ENCODE measurements at regions not wholly inside any gene's neighbourhood (a gene's known extent, or its start where the extent isn't known, plus 50 kb on each side); places are given as distances from the start of the nearest gene placed in this dataset.
"Not testable (repeated sequence)": the region's sequence is repeated elsewhere in the genome, so short reads cannot be mapped to it uniquely, and the experiment has no call there.

DNA sequence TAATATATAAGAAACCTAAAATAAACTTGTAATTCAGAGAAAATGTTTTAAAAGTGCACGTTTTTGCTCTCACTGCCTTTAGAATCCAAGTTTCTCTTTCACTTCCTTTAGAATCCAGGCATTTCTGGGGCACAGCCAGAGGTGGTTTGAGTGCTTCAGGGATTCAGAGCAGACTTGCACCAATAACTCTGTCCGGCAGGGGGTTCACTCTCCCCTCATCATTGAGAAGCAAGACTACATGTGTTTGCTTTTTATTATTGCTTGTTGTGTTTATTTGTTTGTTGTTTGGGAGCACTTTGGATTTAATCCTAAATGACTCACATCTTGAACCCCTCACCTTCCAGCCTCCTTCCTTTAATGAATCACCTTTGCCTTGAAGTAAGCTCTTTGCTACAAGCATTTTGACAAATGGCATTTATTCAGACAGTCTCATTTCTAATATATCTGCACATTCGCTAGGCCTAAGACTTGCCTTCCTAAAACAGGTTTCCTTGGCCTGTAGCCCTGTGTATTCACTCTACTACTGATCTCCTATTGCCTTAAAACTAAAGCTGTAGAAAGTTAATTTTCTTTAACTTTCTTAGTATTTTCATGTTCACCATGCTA, 233.5 kb upstream of the ATP5MC3 start:
- DNase-seq (ENCODE audit: low spot score): peak; percentile 70

DNA sequence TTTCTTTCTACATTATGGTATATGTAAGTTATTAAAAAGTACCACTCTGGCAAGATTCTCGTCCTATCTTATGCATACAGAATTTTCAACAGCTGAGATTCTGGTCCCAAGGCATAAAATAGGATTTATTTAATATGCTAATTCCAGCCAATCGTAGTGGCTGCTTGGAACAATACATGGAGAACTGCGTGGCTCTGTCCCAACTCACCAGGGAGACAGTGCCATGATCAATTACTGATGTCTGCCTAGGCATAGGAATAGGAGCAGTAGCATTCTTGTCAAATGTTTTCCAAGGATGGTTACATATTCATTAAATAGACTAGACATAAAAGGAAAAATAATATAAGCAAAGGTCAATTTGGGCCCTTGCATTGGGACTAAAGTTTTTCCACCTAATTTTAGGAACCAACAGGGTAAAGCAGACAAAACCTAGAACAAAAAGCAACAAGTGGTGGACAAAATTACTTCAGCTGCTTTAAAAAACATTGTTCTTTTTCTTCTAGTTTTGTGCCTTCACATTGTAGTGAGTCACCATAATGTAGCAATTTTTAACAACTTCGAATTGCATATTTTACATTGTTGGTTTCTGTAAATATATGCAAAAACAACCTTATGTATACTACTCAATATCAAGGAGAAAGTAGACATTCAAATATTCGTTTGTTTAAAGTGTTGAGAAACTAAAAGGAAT, 232.8 kb upstream of the ATP5MC3 start:
- no peak for DNase-seq (ENCODE audit: low spot score)

DNA sequence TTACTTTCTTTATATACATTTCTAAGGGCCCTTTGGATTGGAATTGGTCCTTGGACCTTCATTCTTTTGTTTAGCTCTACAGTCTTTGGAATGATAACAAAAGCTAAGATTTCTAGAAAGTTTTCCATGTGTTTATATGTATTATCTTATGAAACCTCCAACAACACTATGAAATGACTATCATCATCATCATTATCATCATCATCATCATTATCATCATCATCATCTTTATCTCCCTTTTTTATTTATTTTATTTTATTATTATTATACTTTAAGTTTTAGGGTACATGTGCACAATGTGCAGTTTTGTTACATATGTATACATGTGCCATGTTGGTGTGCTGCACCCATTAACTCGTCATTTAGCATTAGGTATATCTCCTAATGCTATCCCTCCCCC, 229.4 kb upstream of the ATP5MC3 start:
- not testable (repeated sequence) for DNase-seq (ENCODE audit: low spot score)

DNA sequence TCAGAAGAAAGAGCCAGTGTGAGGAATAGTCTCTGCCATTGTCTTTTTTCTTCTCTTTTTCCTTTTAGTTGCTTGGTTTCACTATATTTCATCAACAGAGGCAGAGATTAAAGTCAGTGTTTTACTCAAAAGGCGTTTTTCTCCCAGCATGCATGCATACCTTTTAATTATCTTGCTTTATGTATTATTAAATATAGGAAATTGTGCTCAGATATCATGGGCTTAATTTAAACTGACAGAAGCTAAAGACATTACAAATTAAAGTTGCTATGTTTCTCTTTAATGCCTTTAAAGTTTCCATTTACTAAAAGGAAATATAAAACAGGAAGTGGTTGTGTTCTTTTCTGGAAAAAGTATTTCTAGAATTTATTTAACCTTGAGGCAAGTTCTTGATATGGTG, 223.3 kb upstream of the ATP5MC3 start:
- DNase-seq (ENCODE audit: low spot score): no peak

DNA sequence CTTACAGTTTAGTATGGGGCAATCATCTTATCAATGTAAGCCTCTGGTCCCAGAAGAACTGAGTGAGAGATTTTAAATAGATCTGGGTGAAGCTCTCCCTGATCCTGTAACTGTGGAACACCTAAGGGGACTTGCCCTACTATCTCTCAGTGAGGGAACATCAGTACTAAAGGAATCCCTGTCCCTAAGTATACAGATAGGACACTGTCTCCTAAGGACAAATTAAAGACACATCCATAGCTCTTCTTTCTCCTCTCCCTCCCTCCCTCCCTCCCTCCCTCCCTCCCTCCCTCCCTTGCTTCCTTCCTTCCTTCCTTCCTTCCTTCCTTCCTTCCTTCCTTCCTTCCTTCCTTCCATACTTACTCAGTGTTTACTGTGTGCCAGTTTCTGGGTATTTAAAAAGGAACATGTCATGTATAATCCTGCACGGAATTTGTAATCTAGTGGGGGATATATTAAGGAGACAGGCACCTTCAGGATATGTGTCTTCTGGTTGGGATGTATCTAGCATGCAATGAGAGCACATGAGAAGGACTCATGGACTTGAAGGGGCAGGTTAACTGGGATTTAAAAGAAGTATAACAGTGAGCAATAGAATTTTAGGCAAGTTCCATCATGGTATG, 222.2 kb upstream of the ATP5MC3 start:
- DNase-seq (ENCODE audit: low spot score): no peak

DNA sequence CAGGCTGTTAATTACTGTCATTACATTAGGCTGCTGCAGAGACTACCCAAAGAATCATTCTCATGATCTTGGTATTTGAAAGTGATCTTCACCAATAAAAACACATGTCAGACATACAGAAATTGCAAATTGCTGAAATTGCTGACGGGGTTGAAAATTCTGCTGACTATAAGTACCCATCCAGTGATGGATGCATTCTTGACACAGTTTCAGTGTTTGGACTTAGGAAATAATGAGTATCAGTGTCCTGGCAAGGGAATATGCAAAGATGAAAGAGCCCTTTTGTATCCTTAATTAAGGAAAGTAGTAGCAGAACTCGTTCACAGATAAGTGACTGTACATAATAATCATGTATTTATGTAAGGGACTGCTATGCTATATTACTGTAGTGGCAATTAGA, 221.1 kb upstream of the ATP5MC3 start:
- no peak for DNase-seq (ENCODE audit: low spot score)

DNA sequence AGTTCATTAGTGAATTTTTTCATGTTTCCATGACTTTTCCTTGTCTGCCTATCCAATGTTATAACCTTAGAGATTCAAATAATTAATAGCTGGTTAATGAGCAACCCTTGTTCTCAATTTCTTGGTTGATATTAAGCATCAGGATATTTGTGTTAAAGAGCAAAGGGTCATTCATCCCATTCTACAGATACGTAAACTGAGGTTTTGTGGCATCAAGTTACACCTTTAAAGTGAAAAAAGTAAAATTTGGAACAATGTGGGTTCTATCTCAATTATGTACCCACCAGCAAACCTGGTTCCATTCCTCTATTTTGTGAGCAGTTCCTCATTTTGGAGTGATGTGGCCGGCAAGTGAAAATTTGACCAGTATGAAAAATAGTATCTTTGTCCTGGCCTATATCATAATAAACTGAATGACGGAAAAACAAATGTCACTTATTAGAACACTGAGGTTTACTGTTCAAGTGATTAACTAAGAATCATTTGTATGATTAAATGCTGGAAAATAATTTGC, 220.5 kb upstream of the ATP5MC3 start:
- DNase-seq (ENCODE audit: low spot score): no peak

DNA sequence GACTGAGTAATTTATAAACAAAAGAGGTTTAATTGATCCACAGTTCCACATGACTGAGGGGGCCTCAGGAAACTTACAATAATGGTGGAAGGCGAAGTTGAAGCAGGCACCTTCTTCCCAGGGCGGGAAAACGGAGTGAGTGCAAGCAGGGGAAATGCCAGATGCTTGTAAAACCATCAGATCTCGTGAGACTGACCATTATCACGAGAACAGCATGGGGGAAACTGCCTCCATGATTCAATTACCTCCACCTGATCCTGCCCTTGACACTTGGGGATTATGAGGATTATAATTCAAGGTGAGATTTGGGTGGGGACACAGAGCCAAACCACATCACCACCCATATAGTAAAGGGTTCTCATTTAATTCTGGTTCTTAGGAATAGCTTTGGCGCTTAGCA, 219.5 kb upstream of the ATP5MC3 start:
- no peak for DNase-seq (ENCODE audit: low spot score)

DNA sequence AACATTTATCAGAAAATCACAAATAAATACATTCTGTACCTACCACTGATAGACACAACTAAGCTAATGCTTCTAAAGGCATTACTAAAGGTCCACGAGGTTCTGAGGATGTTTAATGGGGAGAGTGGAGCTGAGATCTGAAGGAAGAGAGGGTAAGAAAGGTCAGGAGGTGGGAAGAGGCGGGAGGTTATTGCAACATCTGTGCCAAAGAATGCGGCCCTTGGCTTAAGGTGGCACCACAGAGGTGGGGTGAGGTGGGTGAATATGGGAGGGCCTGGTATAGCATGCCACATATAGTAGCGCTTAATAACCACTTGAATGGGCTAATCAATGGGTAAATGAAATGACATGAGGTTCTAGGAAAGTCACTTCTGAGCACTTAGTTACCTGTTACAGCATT, 217.8 kb upstream of the ATP5MC3 start:
- no peak for DNase-seq (ENCODE audit: low spot score)

DNA sequence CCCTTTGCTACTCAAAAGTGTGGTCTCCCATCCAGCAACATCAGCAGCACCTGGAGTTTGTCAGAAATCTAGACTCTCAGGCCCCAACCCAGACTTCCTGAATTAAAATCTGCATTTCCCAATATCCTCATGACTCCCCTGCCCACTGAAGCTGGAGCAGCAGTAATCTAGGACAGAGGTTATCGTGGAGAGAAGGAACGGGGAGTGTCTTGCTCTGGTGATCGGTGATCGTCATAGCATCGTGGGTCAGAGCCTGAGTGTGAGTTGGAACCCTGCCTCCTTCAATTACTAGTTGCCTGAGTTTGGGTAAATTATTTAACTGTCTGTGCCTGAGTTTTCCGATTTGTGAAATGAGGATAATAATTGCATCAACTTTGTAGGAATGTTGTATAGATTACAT, 217.3 kb upstream of the ATP5MC3 start:
- no peak for DNase-seq (ENCODE audit: low spot score)

DNA sequence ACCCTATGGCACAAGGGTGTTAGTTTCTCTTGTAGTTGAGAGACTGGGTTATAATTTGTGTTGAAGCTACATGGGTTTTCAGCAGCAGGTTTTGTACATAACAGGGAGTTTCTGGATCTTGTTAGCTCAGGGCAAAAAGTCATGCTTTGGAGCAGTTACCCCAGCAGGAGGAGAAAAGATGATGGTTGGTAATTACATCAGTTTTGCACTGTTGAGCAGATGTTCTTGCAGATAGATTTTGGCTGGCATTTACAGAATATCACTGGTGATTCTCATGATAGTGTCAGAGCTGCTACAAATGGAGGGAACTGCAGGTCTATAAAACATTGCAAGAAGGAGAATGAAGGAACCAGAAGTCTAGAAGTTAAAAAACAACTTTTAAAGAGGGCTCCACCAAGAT, 215.2 kb upstream of the ATP5MC3 start:
- DNase-seq (ENCODE audit: low spot score): no peak

DNA sequence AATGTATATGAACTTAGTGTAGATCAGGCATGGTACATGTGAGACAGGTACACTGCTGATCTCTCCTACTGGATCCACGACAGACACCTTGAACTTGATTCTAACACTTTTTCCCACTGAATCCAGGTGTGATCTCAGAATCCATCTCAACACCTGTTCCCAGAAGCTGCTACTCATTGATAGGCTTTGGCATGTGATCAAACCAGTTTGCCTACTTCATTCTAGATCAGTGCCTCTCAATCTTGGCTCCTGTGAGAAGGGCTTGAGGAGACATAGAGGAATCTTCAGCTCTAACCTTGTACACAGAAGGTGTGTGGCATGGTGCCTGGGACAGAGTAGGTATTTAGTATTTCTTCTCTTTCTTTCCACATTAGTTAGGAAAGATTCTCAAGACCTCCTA, 212.3 kb upstream of the ATP5MC3 start:
- DNase-seq (ENCODE audit: low spot score): no peak

DNA sequence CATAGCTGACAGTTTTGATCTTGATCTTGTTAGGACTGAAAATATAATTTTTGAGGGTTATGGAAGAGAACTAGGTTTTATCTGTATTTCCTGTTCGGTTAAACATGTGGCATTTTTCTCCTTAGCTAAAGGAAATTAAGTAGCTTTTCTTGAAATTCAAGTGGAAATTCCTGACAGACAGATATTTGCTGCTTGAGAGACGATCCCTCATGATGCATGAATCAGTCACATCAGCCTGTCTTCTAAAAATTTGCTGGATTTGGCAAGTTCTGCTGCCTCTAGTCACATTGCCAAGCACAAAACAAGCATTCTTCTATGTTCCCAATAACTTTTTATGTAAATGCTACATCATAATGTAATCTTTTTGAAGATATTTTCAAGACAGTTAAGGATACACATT, 201.8 kb upstream of the ATP5MC3 start:
- DNase-seq (ENCODE audit: low spot score): no peak

DNA sequence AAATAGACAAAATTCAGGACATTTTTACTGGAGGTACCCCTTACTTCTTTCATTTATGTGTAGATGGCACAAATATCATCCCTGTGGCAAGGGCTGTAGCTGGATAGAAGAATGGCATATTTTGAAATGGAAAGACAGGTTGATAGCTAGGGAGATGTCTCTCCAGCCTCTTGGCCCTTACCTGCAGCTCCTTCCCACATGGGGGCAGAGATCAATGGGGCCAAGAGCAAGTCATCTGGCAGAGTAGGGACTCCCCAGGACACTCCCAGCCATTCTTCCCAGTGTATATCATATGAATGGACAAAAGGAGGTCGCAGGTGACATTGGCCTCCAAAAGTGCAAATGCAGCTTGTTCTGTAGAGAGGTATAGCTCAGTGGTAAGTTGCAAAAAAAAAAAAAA, 192.2 kb upstream of the ATP5MC3 start:
- DNase-seq (ENCODE audit: low spot score): no peak

DNA sequence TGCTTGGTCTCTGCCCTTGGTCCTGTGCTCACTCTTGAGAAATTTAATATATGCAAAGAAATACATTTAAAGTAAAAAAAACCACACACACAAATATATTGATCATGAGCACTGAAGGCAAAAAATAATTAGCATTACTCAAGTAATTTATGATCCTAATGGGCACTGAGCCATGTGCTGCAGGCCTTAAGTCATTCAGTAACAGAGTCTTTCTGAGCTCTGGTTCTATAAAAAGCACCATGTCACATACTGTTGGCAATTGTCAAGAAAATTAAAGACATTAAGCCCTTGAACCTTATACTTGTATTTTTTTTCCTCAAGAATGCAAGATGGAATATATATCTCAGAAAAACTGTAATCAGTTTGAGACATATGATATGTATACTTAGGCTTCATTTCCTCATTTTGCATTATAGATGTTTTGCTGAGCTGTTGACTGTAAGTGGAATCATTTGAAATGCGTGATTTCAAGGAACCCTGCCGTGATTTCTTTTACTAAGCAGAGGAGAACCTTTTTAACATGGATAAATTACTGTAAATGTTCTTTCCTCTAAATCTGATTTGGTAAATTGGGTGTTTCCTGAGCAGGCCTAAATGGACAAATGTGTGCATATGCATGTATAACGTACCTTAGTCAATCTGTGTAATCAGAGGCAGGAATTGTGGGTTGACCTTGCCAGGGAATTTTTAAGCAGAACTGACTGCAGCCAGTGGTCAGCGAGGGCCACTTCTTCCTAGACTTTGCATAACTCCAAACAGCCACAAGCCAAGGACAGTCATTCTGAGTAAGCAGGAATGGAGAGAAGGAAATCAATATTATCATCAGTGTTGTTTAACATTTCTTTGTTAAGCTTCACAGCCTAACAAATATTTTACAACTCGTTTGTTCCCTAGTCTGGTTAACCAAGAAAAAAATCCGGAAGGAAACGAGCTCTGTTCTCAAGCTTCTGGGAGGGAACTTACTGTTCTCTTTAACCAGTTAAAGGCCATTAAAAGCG, 191.5 kb upstream of the ATP5MC3 start:
- no peak for DNase-seq (ENCODE audit: low spot score)

DNA sequence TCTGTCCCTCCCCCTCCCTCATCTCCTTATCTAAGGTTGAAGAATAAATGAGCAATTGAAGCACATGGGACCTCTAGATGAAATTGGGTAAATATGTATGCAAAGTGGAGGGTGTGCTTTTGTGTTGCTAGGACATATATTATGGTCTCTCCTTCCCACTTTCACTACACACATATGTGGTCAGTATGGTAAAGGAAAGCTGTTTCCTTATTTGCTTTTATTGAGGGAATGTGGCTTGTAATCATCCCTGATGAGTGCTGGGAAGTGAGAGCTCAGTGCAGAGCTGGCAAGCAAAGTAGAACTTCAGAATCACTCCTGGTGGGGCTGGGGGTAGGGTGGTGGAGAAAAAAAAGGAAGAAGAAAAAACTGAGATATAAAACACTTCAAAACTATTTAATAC, 189.9 kb upstream of the ATP5MC3 start:
- DNase-seq (ENCODE audit: low spot score): no peak

DNA sequence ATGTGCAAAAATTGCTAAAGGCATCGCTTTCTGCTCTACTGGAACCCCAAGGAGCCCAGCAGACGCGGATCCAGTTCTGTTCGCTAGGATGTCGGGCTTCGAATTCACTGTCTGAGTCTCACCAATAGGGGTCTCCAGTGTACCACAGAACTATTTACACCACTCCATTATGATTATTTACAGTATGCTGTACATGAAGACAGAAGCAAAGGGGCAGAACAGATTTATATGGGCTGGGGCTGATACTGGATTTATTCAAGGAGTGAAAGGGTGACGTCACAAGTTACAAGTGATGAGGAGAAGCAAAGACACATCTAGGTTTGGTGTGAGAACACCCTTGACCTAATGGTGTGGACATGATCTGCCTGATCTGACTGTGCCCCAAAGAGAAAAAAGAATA, 185.3 kb upstream of the ATP5MC3 start:
- DNase-seq (ENCODE audit: low spot score): peak; percentile 67

DNA sequence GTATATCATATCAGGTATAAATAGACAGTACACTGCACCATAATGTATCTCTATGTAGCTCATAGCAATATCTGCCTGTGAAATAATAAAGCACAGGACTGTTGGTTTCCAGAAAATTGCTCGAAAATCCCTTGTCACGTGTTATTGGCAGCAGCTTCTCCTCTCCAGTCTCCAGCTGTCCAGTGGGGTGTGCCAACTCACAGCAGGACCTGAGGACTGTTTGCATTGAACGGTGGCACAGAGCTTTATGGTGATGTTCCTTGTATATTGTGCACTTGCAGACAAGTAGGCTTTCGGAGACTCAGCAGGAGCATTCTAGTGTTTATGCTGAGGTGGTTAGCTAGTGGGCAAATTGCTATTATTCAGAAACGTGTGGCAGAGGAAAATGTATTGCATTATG, 182.2 kb upstream of the ATP5MC3 start:
- no peak for DNase-seq (ENCODE audit: low spot score)

DNA sequence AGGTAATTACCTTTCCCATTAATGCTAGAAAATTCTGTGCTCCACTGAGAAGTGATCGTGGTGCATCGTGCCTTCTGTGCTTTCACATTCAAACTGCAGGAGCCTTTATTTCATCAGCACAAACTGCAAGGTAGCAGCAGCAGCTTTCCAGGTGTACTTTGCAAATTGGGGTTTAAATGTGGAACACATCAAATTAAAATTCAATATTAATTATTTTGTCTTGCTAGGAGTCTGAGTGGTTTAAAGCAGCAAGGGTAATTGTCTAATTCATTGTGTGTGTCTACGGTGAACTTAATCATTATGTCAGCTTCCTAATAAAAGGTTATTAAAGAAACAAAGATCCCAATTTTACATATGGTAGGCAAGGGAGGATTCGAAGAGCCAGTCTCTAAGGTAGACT, 180.8 kb upstream of the ATP5MC3 start:
- no peak for DNase-seq (ENCODE audit: low spot score)

DNA sequence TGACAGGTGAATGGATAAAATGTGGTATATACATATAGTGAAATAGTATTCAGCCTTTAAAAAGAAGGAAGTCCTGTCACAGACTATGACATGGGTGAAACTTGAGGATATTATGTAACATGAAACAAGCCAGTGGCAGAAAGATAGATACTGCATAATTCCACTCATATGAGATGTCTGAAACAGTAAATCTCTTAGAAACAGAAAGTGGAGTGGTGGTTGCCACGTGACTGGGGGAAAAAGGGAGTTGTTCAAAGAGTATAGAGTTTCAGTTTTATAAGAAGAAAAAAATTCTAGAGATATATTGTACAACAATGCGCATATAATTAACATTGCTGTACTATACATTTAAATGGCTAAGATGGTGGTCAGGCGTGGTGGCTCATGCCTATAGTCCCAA, 178.2 kb upstream of the ATP5MC3 start:
- DNase-seq (ENCODE audit: low spot score): no peak

DNA sequence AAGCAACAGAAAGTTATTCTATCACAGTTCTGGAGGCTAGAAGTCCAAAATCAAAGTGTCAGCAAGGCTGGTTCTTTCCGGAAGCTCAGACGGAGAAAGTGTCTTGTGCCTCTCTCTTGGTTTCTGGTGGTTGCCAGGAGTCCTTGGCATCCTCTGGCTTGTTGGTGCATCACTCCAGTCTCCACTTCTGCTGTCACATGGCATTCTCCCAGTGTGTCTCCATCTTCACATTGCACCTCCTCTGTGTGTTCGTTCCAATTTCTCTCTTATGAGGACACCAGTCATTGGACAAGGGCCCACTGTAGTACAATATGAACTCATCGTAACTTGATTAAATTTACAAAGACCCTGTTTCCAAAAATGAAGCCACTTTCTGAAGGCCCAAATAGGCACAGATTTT, 175.4 kb upstream of the ATP5MC3 start:
- no peak for DNase-seq (ENCODE audit: low spot score)

DNA sequence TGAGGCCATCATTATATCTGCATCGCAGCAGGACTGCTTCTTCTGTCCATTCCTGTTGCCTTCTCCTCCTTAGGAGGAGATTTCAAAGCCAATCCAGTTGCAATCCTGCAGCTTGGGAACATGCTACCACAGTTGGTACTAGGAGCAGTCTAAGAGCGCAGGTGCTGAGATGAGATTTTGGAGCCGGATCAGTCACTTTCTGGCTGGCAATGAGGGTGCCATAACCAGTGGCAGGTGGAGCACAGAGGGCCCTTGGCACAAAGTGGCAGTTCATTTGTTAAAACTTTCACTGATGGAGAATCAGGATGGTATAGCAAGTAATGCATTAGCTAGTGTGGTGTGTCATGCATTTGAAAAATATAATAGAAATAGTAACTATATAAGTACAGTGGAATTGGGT, 173.7 kb upstream of the ATP5MC3 start:
- DNase-seq (ENCODE audit: low spot score): no peak

Data from iPS-NIHi11 (cell line).